Esophagus muscularis mucosa (tissue), 3 donors: ENCODE measurements at regions not wholly inside any gene's neighbourhood (a gene's known extent, or its start where the extent isn't known, plus 50 kb on each side); places are given as distances from the start of the nearest gene placed in this dataset.

Source experiments
- POLR2A ChIP-seq: fragments of 450-650 bp; IDR thresholded peaks from one replicate; pipeline ENCODE4 v1.6.1; 2017; ENCODE audit warnings: antibody characterized with exemption, moderate library complexity, mild to moderate bottlenecking, low read depth
- POLR2AphosphoS5 ChIP-seq, 2 donors: sonication (generic); formaldehyde crosslinking; IDR thresholded peaks; one replicate each; pipeline ENCODE4 v1.6.1; 2017; ENCODE audit warnings: antibody characterized with exemption in 2 of 2
- TF ChIP-seq, protein P1 (sequence below), 3 experiments: fragments of 200-600 bp in 2 of 3; fragments of 450-650 bp in 1 of 3; sonication (generic) in 2 of 3; IDR thresholded peaks; one replicate each; pipeline ENCODE4 v1.5.1; 2017 to 2019; ENCODE audit warnings: antibody characterized with exemption in 3 of 3, mild to moderate bottlenecking in 2 of 3, moderate library complexity in 1 of 3

GRCh38 chr4:137378393-137378792, 153.9 kb downstream of the PCDH18 start:
- TF ChIP-seq, protein P1, sequence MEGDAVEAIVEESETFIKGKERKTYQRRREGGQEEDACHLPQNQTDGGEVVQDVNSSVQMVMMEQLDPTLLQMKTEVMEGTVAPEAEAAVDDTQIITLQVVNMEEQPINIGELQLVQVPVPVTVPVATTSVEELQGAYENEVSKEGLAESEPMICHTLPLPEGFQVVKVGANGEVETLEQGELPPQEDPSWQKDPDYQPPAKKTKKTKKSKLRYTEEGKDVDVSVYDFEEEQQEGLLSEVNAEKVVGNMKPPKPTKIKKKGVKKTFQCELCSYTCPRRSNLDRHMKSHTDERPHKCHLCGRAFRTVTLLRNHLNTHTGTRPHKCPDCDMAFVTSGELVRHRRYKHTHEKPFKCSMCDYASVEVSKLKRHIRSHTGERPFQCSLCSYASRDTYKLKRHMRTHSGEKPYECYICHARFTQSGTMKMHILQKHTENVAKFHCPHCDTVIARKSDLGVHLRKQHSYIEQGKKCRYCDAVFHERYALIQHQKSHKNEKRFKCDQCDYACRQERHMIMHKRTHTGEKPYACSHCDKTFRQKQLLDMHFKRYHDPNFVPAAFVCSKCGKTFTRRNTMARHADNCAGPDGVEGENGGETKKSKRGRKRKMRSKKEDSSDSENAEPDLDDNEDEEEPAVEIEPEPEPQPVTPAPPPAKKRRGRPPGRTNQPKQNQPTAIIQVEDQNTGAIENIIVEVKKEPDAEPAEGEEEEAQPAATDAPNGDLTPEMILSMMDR (IDR thresholded peaks at IDR 0.05) = no peak
- TF ChIP-seq POLR2AphosphoS5 (IDR thresholded peaks at IDR 0.05) (no peak), POLR2A (no peak)
